Peyer's patch (tissue), 4 donors: ENCODE measurements at regions not wholly inside any gene's neighbourhood (a gene's known extent, or its start where the extent isn't known, plus 50 kb on each side); places are given as distances from the start of the nearest gene placed in this dataset.

Source experiments
- CTCF ChIP-seq, 6 experiments: fragments of 450-650 bp in 4 of 6; fragments of 200-600 bp in 2 of 6; sonication (generic) in 1 of 6; IDR thresholded peaks; one replicate each; pipeline ENCODE4 v1.5.1; 2017 to 2019; ENCODE audit warnings: antibody characterized with exemption in 6 of 6, mild to moderate bottlenecking in 3 of 6, moderate library complexity in 1 of 6
- POLR2A ChIP-seq, 2 donors: fragments of 450-650 bp; IDR thresholded peaks; one replicate each; pipeline ENCODE4 v1.5.1; 2017; ENCODE audit warnings: antibody characterized with exemption in 2 of 2, mild to moderate bottlenecking in 2 of 2, moderate library complexity in 2 of 2

- no peak for TF ChIP-seq CTCF (IDR thresholded peaks at IDR 0.05)
- no peak for TF ChIP-seq POLR2A (IDR thresholded peaks at IDR 0.05)
Measured at GRCh38 chr13:63308549-63309165, 1893.0 kb upstream of the PCDH20 start.
